ENCODE measurements at regions not wholly inside any gene's neighbourhood (a gene's known extent, or its start where the extent isn't known, plus 50 kb on each side); places are given as distances from the start of the nearest gene placed in this dataset.

DNA sequence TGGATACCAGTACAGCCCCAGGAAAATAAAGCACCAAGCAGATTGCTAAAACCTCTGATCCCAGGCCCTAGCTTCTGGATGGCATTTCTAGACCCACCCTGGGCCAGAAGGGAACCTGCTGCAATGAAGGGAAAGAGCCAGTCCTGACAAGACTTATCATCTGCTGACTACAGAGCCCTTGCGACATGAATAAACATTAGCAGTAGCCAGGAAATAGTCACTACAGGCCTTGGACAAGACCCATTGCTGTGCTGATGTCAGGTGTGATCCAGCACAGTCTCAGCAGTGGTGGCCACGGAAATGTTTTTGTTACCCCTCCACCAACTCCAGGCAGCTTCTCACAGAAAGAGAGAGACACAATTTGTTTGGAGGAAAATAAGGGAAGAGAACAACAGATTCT, 399.3 kb downstream of the HAO1 start:
- no peak for DNase-seq

DNA sequence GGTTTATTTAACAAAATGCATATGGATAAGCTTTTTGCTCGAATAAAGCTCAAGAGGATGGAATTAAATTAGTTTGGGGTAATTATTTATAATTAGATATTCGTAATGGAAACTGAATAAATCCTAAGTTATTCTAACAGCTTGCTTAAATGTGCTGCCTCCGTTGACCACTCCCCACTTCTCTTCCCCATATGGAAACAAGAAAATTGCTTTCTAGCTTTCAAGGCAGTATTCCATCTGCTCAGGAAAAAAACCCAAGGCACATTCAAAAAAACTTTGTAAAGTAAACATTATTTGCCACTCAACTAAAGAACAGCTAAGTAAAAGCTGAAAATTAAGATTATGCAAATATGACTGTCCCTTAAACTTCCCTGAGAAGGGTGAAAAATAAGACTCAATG, 369.2 kb downstream of the HAO1 start:
- no peak for DNase-seq

DNA sequence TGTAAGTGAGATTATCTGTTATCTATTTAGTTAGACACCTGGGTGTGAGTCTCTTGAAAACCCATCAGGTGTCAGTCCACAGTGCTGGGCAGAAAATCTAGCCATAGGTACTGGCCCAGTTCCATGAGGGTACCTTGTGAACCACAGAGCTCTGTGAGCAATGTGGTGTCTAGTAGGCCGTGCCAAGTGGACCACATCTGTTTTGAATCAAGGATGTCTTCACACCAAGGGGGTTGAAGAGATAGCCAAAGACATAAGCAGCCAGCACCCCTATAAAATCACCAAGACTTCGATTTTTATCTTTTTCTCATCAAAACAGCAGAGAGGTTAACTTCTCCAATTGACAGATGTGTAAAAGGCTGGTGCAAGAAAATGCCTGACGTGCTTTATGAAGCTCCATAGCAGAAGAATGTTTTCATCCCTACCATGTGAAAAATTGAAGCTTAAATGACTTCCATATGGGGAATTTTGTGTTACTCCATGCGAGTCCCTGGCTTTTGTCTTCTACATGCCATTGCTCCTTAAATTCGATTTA, 368.7 kb downstream of the HAO1 start:
- DNase-seq = no peak

DNA sequence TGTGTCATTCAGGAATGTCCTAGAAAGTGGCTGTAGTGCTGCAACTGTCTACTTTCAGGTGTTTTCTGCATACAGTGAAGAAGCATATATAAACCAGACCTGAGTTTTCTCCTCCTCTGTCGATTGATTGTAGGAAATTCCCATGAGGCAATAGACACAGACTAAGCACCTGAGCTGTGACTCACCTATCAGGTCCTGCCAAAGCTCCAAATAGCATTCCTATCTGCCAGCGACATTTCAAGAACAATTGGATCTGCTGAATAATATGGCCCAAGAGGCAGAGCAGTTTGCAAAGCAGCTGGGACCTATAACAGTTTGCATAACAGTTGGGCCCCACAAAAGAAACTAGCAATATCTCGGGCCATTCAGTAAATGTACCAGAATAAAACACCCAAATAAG, 360.4 kb downstream of the HAO1 start:
- no peak for DNase-seq

DNA sequence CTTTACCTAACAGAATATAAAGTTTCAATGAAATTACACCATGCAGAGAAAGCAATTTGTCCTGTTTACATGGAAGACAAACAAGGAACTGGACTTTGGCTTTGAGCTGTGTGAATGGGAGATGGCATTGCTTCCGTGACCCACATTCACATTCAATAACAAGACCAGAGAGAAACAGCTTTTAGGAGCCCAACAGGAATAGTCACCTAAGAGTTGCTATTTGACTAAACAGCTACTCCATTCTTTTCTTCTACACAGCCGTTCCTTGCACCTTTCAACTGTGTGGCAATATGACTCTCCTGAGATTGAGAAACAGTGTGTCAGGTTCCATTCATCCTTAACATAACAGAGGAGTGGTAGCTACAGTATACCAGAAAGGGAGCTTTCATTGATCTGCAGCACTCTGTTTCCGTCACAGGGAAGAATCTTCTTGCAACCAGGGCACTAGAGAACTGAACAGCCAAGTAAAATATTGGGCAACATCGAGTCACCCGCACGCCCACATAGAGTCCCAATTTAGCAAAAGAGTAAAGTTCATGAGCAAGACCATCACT, 355.1 kb downstream of the HAO1 start:
- peak; percentile 24 to 33 (median 25) for DNase-seq

DNA sequence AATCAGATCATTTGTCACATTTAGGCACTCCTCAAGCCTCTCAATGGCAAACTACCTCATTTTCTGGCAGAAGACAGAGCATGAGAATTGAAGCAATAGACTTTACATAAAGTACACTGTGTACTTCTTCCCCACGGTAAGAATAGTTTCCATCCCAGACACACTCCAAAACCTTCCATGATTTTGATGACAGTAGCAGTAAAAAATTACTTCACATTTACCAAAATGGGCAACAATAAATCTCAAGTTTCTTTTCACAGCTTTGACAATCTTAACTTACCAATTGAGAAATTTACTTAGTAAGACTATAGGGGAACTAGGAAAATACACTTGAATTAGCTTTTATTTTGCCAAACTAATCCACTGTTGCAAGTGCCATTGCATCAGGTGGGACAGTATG, 353.8 kb downstream of the HAO1 start:
- no peak for DNase-seq

DNA sequence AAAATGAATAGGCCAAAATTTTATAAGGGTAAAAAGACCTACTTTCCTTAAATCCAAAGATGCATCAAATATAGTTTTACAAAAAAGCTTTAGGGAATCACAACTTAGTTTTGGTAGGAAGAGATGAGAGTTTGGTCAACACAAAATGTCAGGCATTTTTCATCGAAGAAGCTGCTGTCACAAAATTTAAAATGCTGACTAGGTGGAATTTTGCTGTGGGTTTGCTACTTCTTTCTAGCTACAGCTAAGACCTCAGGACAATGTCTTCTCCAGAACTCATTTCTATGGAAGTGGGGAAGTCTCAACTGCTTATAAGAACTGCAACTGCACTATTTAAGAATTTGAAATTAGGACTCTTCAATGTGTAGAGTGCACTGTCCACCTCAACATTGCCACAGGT, 351.1 kb downstream of the HAO1 start:
- no peak for DNase-seq

DNA sequence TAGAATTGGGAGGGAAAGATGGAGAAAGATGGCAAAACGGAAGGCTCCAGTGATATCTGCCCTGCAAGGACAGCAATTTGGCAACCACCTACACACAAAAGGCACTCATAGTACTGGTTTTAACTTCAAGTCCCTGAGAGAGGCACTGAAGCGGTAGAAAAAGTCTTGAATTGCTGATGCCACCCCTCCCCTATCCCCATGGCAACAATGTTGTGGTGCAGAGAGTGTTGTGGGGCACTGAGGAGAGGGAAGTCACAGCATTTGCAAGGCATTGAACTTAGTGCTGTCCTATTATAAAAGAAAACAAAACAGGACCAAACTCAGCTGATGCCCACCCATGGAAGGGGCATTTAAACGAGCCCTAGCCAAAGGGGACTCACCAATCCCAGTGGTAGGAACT, 343.7 kb downstream of the HAO1 start:
- no peak for DNase-seq

DNA sequence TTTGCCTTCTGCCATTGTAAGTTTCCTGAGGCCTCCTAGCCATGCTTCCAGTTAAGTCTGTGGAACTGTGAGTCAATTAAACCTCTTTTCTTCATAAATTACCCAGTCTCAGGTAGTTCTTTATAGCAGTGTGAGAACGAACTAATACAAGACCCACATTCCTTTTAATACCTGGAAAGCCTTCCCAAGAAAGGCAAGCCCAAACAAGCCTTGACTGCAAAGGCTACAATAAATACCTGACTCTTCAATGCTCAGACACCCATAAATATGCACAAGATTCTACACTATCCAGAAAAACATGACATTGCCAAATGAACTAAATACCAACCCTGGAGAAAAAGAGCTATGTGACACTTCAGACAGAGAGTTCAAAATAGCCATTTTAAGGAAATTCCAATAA, 338.8 kb downstream of the HAO1 start:
- no peak for DNase-seq

DNA sequence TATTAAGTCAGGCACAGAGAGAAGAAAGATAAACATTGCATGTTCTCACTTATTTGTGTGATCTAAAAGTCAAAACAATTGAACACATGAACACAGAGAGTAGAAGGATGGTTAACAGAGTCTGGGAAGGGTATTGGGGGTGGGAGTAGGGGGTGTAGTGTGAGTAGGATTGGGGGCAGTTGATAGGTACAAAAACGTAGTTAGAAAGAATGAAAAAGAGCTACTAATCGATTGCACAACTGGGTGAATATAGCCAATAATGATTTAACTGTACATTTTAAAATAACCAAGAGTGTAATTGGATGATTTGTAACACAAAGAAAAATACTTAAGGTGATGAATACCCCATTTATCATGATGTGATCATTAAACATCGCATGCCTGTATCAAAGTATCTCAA, 333.3 kb downstream of the HAO1 start:
- no peak for DNase-seq

DNA sequence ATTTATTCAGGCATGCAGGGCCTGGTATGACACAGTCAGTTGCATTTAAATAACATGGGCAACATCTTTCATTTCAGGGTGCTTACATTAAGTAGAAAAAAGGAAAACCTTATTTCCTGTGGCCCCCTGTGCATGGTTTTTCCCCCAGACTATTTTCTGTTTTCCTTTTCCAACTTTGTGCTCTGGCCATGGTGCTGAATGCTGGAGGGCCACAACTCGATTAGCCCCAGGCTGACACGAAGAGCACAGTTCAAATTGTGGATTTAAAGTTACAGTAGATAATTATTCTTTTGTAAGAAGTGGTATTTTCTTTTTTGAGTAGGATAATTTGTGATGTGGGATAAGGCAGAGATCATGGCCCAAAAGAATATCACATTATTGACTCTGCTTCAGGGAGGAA, 332.0 kb downstream of the HAO1 start:
- no peak for DNase-seq

DNA sequence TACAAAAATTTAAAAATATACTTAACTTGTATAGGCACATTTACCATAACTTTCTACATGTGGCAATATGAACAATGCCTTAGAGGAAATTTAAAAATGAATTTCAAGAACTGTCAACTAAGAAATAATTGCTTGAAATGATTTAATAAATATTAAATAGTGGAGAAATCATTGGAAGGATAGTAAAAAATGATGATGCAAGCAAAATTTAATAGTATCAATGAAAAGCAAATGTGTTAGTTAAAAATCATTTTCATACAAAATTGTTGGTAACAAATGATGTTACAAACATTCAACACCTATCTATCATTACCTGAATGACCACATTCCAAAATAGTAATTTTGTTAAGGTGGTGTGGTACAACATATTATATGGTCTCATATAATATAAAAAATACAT, 331.0 kb downstream of the HAO1 start:
- no peak for DNase-seq

DNA sequence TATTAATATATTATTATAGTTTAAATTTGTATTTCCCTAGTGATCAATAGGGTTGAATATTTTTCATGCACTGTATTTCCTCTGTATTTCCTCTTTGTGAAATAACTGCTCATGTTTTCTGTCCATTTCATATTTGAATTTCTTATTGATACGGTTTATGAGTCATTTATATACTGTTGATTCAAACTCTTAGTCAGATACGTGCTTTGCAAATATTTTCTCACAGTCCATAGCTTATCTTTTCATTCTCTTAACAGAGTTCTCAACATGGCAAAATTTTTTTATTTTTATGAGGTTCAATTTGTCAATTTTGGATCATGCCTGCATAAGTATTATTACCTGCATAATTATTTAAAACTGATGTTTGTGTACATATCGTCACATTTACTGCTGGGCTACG, 329.6 kb downstream of the HAO1 start:
- DNase-seq = no peak

DNA sequence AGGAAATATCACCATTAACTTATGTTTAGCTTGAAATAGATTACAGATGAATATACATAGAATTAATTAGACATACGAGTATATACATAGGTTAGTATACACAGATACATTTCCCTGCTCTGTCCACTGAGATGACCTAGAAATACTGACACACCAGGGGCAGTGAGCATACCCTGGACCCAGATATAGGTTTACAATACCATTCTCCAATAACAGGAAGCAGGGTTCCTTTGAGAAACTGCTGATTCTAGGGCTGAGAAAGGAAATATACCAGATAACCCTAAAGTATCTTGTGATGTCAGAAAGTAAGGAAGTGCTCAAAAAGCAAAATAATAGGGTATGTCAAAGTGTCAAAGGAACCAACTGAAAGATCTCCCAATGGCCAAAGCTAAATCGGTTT, 322.5 kb downstream of the HAO1 start:
- no peak for DNase-seq

DNA sequence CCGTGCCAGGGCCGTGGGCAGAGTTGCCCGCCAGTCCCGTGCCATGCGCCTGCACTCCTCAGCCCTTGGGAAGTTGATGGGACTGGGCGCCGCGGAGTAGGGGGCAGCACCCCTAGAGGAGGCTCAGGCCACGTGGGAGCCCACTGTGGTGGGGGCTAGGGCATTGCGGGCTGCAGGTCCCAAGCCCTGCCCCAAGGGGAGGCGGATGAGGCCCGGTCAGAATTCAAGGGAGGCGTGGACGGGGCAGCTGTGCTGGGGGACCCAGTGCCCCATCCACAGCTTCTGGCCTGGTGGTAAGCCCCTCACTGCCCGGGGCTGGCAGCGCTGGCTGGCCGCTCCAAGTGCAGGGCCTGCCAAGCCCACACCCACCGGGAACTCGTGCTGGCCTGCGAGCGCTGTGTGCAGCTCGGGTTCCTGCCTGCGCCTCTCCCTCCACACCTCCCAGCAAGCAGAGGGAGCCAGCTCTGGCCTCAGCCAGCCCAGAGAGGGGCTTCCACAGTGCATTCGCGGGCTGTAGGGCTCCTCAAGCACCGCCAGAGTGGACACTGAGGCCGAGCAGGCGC, 317.8 kb downstream of the HAO1 start:
- DNase-seq = no peak

DNA sequence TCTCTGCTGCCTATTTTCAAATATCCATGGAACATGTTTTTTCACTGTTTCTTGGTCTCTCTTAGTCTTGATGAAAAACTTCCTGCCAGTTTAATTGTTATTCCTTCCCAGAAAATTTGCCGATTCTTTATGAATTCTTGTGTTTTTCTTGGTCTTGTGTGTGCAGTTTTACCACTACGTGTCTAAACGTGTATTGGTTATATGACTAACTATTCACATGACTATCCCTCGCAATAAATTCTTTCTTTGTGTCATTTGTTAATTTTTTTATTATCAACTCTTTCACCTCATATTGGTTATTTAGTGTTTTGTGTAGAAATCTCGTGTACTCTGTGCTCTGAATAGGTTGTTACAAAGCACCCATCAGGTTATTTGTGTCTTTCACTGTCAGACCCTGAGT, 315.4 kb downstream of the HAO1 start:
- DNase-seq = no peak

DNA sequence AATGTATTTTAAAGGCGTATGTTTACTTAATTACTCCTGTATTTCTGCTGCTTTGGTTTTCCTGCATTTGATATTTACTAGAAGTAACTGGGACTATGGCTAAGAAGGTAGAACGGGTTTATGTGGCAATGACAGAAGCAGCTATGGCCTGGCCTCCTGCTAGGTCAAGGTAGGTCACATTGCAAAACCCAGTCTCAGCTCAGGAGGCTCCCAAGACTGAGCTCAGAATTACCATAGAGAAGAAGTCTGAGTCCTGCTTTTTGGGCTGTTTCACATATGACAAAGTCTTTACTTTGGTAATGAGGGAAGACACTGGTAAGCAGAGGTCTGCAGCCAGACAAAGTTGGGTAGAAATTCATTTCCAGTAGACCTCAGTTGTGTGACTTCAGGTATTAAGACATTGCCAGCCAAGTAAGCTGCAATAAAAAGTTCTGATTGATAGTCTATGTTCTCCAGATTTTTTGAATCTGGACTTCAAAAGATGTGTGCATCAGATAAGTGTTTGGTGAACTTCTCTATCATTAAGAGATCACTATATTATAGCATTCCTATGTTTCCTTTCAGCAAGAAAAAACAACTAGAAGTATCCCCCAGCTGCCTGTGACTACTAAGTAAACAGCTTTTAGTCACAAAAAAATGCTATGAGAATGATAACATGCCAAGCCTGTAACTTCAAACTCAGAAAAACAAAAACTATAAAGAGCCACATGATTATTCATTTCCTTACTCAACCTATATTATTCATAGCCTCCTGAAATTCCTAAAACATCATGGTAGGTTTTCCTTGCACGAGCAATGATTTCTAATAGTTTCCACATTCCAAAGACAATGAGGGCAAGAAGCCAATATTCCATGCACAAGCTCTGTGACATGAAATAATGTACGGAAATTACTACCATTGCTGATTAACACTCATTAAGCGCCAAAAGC, 312.3 kb downstream of the HAO1 start:
- no peak for DNase-seq

DNA sequence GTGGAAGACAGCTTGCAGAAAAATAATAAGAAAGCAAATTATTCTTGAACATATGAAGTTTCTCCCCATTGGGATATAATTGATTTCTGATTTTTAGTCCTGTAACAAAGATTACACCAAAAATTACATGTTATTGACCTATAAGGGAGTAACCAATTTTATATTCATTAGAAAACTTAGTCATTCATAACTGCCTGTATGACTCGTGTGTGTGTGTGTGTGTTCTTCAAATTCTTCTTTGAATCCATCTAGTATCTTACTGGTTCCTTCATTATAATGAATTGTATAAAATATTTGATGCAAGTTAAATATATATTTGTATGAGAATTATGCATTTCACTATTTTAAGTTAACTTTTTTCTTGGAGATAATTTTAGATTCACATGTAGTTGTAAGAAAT, 310.4 kb downstream of the HAO1 start:
- DNase-seq = no peak

DNA sequence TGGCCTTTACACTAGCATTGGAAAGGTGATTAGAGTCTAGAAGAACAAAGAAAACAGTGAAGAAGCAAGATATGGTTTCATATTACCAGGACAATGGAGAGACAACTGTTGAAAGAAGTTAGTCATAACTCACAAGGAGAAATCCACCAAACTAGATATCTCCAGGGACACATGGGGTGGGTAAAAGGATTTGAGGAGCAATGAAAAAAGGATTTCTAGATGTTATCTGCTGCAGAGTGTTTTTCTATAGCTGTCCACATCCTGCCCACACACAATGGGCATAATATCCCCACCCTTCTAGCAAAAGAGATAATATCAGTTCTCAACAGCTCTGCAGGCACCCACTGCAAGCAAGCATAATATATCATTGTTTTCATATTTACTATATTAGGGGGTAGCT, 303.1 kb downstream of the HAO1 start:
- DNase-seq = no peak

DNA sequence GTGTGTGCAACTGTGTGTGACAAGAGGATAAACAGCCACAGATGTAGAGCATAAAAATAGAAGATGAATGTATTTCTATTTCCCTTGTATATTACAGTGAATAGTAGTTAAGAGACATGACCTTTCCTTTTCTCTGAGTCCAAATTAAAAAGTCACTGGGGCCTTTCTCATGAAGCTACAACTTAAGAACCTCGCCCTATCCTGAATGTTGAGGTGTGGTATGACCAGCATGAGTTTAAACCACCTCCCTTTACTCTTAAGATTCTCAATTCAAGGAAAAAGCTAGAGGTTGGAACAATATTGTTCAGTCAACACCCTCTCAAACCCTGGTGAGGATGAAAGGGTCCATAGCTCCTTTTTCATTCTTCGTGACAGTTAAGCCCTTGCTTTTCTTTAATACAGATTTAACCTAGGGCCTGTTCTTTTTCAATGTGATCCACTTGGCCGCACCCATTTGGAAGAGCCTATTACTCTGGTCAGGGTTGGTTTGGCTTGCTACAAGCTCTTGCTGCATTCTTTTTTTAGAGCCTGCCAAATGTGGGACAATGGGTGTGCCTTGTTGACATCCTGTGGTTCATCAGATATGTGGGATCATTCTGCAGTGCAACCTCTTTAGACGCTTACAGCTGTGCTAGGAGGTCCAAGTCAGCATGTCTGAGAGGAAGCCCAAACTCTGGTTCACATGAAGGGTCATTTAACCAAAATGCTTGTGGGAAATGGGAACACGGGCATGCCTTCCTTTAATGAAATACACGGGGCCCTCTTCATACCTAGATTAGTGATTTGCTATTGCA, 290.0 kb downstream of the HAO1 start:
- no peak for DNase-seq

DNA sequence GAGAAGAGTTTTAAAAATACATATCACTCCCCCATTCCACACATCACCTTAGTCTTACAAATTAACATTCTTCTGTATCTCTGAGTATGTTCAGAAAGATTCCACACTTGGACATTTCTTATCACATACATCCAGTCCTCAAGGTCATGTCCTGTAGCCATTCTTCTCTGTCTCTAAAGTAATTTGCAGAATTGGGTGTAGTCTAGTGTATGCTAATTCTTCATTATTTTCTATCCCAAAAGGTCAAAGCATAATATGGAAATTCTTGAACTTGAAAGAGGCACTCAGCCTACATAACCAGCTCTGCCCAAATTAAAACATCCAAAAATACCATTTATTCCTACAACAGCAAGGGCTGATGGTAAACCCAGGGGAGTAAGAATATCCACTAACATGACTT, 286.0 kb downstream of the HAO1 start:
- no peak for DNase-seq

DNA sequence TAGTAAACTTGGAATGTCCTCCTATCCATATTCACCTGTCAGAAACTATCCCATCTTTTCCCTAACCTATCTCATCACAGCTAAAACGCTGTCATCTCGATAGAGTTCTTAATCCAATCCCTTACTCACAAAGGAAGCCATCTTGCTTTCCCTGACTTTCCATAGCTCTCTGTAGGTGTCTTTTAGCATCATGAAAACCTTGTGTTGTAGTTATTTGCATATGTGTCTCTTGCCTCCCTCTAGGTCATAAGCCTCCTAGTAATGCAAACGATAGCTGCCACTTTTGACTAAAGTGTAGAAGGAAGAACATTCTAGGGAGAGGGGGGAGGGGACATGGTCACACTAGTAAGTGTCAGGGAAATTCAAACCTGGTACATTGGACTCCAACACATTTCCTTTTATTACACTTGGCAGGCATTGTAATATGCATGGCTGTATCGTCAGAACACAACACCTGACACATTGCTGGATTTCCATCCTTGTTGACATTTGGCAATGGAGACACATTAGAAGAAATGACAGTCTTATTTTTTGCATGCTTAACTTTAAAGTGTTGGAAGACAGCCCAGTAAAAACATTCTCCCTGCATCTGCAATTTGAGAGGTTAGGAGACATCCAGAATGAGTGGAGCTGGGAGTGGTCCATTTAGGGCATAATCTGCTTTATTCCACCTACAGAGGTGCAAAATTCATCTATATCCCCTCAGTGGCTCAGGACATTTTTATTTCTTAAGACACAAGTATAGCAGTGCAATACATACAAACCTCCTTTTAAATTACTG, 283.4 kb downstream of the HAO1 start:
- no peak for DNase-seq

DNA sequence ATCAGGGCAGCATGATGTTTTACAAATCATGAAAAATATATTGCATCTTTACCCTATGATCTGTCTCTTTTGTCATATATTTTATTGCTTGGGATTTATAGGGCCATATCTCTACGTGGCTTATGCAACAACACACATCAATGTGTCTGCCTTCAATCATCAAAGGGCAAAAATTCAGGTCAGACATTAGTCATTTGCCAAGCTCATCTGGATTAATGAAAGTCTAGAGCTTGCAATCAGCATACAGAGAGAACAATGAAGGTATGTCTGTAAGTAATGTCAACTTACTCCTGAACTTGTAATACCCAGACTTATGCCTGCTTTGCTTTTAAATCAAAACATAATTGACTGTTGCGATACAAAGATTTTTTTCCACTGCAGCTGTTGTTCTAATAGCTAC, 282.7 kb downstream of the HAO1 start:
- DNase-seq = no peak

All from suppressor macrophage treated with lipopolysaccharide for 1 hour (primary cell).